GM23338 (cell line): ENCODE measurements at regions not wholly inside any gene's neighbourhood (a gene's known extent, or its start where the extent isn't known, plus 50 kb on each side); places are given as distances from the start of the nearest gene placed in this dataset.

Experiments used
- CREB1 ChIP-seq: fragments of 250-450 bp; sonication (Bioruptor Pico); IDR thresholded peaks from 2 replicates; pipeline ENCODE4 v1.5.0; 2020; ENCODE audit warnings: low read depth, mild to moderate bottlenecking, moderate library complexity
- CTCF ChIP-seq, 2 experiments: fragments of 200-600 bp in 1 of 2; sonication (generic) in 1 of 2; conservative IDR thresholded peaks; 2 replicates each; pipeline versions ENCODE4 v1.5.1 to v1.6.1; 2016 to 2017; ENCODE audit warnings: antibody characterized with exemption in 2 of 2, low read depth in 2 of 2, mild to moderate bottlenecking in 2 of 2, moderate library complexity in 1 of 2
- EZH2 ChIP-seq: fragments of 200-600 bp; sonication (generic); IDR thresholded peaks from one replicate; pipeline ENCODE4 v1.8.0; 2017; ENCODE audit warnings: antibody characterized with exemption, mild to moderate bottlenecking, low read depth; ENCODE audit not compliant: unreplicated experiment
- EZH2phosphoT487 ChIP-seq: fragments of 200-600 bp; sonication (generic); IDR thresholded peaks from one replicate; pipeline ENCODE4 v1.8.1; 2018; ENCODE audit warnings: antibody characterized with exemption; ENCODE audit not compliant: unreplicated experiment
- JUNB ChIP-seq: IDR thresholded peaks from one replicate; pipeline ENCODE4 v1.6.1; 2016; ENCODE audit warnings: antibody characterized with exemption; ENCODE audit not compliant: unreplicated experiment
- NANOG ChIP-seq: IDR thresholded peaks from 2 replicates; pipeline ENCODE4 v1.6.1; 2016; ENCODE audit warnings: antibody characterized with exemption, borderline replicate concordance
- POLR2AphosphoS5 ChIP-seq: IDR thresholded peaks from 2 replicates; pipeline ENCODE4 v1.6.1; 2016; ENCODE audit warnings: antibody characterized with exemption, low read depth
- REST ChIP-seq: IDR thresholded peaks from one replicate; pipeline ENCODE4 v1.6.1; 2018; ENCODE audit warnings: antibody characterized with exemption; ENCODE audit not compliant: unreplicated experiment
- STAT1 ChIP-seq: IDR thresholded peaks from one replicate; pipeline ENCODE4 v1.6.1; 2016; ENCODE audit warnings: antibody characterized with exemption; ENCODE audit not compliant: unreplicated experiment
- ZNF114 ChIP-seq: fragments of 250-450 bp; sonication (Bioruptor Pico); IDR thresholded peaks from 2 replicates; pipeline ENCODE4 v1.5.0; 2020; ENCODE audit warnings: mild to moderate bottlenecking, moderate library complexity
- ZNF331 ChIP-seq: fragments of 250-450 bp; sonication (Bioruptor Pico); IDR thresholded peaks from 2 replicates; pipeline ENCODE4 v1.5.0; 2020; ENCODE audit warnings: low read depth, mild to moderate bottlenecking, moderate library complexity
- TF ChIP-seq, protein P1 (sequence below): IDR thresholded peaks from 2 replicates; pipeline ENCODE4 v1.6.1; 2016; ENCODE audit warnings: antibody characterized with exemption
- TF ChIP-seq, protein P2 (sequence below): fragments of 250-450 bp; sonication (Bioruptor Pico); IDR thresholded peaks from 2 replicates; pipeline ENCODE4 v1.5.0; 2020; ENCODE audit warnings: mild to moderate bottlenecking, moderate library complexity

DNA sequence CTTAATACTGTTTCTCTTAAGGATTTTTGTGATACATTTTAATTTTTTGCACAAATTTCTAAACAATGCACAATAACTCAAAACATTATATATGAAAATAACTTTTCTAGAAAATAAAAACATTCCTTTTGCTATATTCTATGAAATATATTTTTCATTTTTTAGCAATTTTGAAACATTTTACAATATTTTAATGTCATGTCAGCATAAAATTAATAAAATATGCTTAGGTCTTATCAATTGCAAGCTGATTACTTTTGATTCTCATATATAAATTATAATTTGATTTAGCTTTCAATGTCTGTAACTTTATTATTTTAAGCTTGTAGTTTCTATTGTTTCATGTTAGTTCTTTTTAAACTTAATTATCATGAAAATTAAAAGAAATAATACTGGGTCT is 898.7 kb downstream of the TMEM182 start:
- TF ChIP-seq POLR2AphosphoS5 (no peak), ZNF114 (CRISPR knock-in tag) (no peak), CTCF (conservative IDR thresholded peaks at IDR 0.05; ENCODE audit: low read depth in 2 of 2) (no peak), EZH2phosphoT487 (no peak), REST (no peak), EZH2 (no peak), JUNB (no peak), CREB1 (CRISPR knock-in tag) (no peak), STAT1 (no peak), ZNF331 (no peak), NANOG (no peak)
- TF ChIP-seq, protein P1, sequence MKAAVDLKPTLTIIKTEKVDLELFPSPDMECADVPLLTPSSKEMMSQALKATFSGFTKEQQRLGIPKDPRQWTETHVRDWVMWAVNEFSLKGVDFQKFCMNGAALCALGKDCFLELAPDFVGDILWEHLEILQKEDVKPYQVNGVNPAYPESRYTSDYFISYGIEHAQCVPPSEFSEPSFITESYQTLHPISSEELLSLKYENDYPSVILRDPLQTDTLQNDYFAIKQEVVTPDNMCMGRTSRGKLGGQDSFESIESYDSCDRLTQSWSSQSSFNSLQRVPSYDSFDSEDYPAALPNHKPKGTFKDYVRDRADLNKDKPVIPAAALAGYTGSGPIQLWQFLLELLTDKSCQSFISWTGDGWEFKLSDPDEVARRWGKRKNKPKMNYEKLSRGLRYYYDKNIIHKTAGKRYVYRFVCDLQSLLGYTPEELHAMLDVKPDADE = no peak
- TF ChIP-seq, protein P2, sequence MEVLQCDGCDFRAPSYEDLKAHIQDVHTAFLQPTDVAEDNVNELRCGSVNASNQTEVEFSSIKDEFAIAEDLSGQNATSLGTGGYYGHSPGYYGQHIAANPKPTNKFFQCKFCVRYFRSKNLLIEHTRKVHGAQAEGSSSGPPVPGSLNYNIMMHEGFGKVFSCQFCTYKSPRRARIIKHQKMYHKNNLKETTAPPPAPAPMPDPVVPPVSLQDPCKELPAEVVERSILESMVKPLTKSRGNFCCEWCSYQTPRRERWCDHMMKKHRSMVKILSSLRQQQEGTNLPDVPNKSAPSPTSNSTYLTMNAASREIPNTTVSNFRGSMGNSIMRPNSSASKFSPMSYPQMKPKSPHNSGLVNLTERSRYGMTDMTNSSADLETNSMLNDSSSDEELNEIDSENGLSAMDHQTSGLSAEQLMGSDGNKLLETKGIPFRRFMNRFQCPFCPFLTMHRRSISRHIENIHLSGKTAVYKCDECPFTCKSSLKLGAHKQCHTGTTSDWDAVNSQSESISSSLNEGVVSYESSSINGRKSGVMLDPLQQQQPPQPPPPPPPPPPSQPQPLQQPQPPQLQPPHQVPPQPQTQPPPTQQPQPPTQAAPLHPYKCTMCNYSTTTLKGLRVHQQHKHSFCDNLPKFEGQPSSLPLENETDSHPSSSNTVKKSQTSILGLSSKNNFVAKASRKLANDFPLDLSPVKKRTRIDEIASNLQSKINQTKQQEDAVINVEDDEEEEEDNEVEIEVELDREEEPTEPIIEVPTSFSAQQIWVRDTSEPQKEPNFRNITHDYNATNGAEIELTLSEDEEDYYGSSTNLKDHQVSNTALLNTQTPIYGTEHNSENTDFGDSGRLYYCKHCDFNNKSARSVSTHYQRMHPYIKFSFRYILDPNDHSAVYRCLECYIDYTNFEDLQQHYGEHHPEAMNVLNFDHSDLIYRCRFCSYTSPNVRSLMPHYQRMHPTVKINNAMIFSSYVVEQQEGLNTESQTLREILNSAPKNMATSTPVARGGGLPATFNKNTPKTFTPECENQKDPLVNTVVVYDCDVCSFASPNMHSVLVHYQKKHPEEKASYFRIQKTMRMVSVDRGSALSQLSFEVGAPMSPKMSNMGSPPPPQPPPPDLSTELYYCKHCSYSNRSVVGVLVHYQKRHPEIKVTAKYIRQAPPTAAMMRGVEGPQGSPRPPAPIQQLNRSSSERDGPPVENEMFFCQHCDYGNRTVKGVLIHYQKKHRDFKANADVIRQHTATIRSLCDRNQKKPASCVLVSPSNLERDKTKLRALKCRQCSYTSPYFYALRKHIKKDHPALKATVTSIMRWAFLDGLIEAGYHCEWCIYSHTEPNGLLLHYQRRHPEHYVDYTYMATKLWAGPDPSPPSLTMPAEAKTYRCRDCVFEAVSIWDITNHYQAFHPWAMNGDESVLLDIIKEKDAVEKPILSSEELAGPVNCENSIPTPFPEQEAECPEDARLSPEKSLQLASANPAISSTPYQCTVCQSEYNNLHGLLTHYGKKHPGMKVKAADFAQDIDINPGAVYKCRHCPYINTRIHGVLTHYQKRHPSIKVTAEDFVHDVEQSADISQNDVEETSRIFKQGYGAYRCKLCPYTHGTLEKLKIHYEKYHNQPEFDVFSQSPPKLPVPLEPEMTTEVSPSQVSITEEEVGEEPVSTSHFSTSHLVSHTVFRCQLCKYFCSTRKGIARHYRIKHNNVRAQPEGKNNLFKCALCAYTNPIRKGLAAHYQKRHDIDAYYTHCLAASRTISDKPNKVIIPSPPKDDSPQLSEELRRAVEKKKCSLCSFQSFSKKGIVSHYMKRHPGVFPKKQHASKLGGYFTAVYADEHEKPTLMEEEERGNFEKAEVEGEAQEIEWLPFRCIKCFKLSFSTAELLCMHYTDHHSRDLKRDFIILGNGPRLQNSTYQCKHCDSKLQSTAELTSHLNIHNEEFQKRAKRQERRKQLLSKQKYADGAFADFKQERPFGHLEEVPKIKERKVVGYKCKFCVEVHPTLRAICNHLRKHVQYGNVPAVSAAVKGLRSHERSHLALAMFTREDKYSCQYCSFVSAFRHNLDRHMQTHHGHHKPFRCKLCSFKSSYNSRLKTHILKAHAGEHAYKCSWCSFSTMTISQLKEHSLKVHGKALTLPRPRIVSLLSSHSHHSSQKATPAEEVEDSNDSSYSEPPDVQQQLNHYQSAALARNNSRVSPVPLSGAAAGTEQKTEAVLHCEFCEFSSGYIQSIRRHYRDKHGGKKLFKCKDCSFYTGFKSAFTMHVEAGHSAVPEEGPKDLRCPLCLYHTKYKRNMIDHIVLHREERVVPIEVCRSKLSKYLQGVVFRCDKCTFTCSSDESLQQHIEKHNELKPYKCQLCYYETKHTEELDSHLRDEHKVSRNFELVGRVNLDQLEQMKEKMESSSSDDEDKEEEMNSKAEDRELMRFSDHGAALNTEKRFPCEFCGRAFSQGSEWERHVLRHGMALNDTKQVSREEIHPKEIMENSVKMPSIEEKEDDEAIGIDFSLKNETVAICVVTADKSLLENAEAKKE (CRISPR knock-in tag) = no peak
